ENCODE measurements at regions not wholly inside any gene's neighbourhood (a gene's known extent, or its start where the extent isn't known, plus 50 kb on each side); places are given as distances from the start of the nearest gene placed in this dataset.

DNA sequence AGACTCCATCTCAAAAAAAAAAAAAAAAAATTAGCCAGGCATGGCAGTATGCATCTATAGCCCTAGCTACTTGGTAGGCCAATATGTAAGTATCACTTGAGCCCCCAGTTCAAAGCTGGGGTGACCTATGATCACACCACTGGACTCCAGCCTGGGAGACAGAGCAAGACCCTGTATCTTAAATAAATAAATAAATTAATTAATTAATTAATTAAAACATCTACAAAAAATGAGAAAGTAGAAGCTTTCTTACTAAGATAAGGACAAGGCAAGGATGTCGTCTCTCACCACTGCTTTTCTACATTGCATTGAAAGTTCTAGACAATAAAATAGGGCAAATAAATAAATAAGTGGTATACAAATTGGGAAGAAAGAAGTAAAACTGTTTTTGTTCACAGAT, 134.3 kb upstream of the CARMIL1 start:
- TF ChIP-seq CSRNP3 (CRISPR knock-in tag; IDR thresholded peaks at IDR 0.05) (no peak), ARNTL (CRISPR knock-in tag; IDR thresholded peaks at IDR 0.05; ENCODE audit: borderline replicate concordance, low read depth) (no peak), ZFP30 (CRISPR knock-in tag; IDR thresholded peaks at IDR 0.05) (no peak)

All from SK-N-SH treated with all-trans-retinoic acid at 6 μM for 48 hours (cell line).